NCI-H748 (cell line): ENCODE measurements at regions not wholly inside any gene's neighbourhood (a gene's known extent, or its start where the extent isn't known, plus 50 kb on each side); places are given as distances from the start of the nearest gene placed in this dataset.
"Not testable (repeated sequence)": the region's sequence is repeated elsewhere in the genome, so short reads cannot be mapped to it uniquely, and the experiment has no call there.

Experiments used
- DNase-seq: peaks from one replicate; lab custom pipeline; 2025; ENCODE audit not compliant: unreplicated experiment; lab: John Stamatoyannopoulos, UW

GRCh38 chr10:63003816-63004453 lies 129.2 kb upstream of the NRBF2 start:
- no peak for DNase-seq

GRCh38 chr10:62996925-62997324 lies 136.2 kb upstream of the NRBF2 start:
- DNase-seq, result no peak

GRCh38 chr10:62996516-62996915 lies 136.6 kb upstream of the NRBF2 start:
- DNase-seq, result no peak

- DNase-seq, result no peak
These were observed 140.0 kb upstream of the NRBF2 start for GRCh38 chr10:62993121-62993520.

- DNase-seq, result no peak
These were observed 140.9 kb upstream of the NRBF2 start for GRCh38 chr10:62992145-62992721.

- DNase-seq, result no peak
These were observed 143.0 kb upstream of the NRBF2 start for GRCh38 chr10:62990126-62990525.

GRCh38 chr10:62985807-62986600 lies 147.1 kb upstream of the NRBF2 start:
- no peak for DNase-seq

GRCh38 chr10:62981096-62981495 lies 152.0 kb upstream of the NRBF2 start:
- no peak for DNase-seq

GRCh38 chr10:62980687-62981086 lies 152.4 kb upstream of the NRBF2 start:
- peak; percentile 48 for DNase-seq

- no peak for DNase-seq
These were observed 153.2 kb upstream of the NRBF2 start for GRCh38 chr10:62979921-62980320.

GRCh38 chr10:62978482-62978881 lies 154.6 kb upstream of the NRBF2 start:
- DNase-seq, result no peak

- DNase-seq, result not testable (repeated sequence)
These were observed 158.3 kb upstream of the NRBF2 start for GRCh38 chr10:62974795-62975194.

- no peak for DNase-seq
These were observed 155.9 kb upstream of the EGR2 start for GRCh38 chr10:62972103-62972502.

- no peak for DNase-seq
These were observed 147.9 kb upstream of the EGR2 start for GRCh38 chr10:62964026-62964425.

GRCh38 chr10:62961951-62962523 lies 145.9 kb upstream of the EGR2 start:
- no peak for DNase-seq

GRCh38 chr10:62960416-62960815 lies 144.2 kb upstream of the EGR2 start:
- DNase-seq, result no peak

- no peak for DNase-seq
These were observed 143.4 kb upstream of the EGR2 start for GRCh38 chr10:62959553-62959952.

- no peak for DNase-seq
These were observed 142.8 kb upstream of the EGR2 start for GRCh38 chr10:62958980-62959379.

GRCh38 chr10:62946278-62946677 lies 130.1 kb upstream of the EGR2 start:
- no peak for DNase-seq

GRCh38 chr10:62939698-62940097 lies 123.5 kb upstream of the EGR2 start:
- DNase-seq, result no peak

GRCh38 chr10:62938672-62939071 lies 122.5 kb upstream of the EGR2 start:
- DNase-seq, result no peak

GRCh38 chr10:62937674-62938073 lies 121.5 kb upstream of the EGR2 start:
- no peak for DNase-seq
